HEK293T (cell line): ENCODE measurements at regions not wholly inside any gene's neighbourhood (a gene's known extent, or its start where the extent isn't known, plus 50 kb on each side); places are given as distances from the start of the nearest gene placed in this dataset.

Experiments used
- ARNT ChIP-seq: fragments of 450-650 bp; IDR thresholded peaks from 2 replicates; pipeline ENCODE4 v1.6.1; 2017; ENCODE audit warnings: mild to moderate bottlenecking
- BHLHE40 ChIP-seq: fragments of 450-650 bp; IDR thresholded peaks from 2 replicates; pipeline ENCODE4 v1.6.1; 2016; ENCODE audit warnings: mild to moderate bottlenecking, moderate library complexity, borderline replicate concordance
- ELF4 ChIP-seq: fragments of 450-650 bp; IDR thresholded peaks from 2 replicates; pipeline ENCODE4 v1.6.1; 2017; ENCODE audit warnings: antibody characterized with exemption
- FOXA1 ChIP-seq: fragments of 450-650 bp; IDR thresholded peaks from 2 replicates; pipeline ENCODE4 v1.6.1; 2016; ENCODE audit warnings: mild to moderate bottlenecking
- FOXK2 ChIP-seq: fragments of 450-650 bp; IDR thresholded peaks from 2 replicates; pipeline ENCODE4 v1.6.1; 2016; ENCODE audit warnings: mild to moderate bottlenecking
- FOXM1 ChIP-seq: fragments of 450-650 bp; IDR thresholded peaks from 2 replicates; pipeline ENCODE4 v1.6.1; 2017; ENCODE audit warnings: mild to moderate bottlenecking, borderline replicate concordance
- HDGF ChIP-seq: fragments of 450-650 bp; IDR thresholded peaks from 2 replicates; pipeline ENCODE4 v1.6.1; 2017; ENCODE audit warnings: antibody characterized with exemption, borderline replicate concordance
- L3MBTL2 ChIP-seq: fragments of 450-650 bp; conservative IDR thresholded peaks from 2 replicates; pipeline ENCODE4 v1.6.1; 2016; ENCODE audit warnings: mild to moderate bottlenecking
- ZNF384 ChIP-seq: fragments of 450-650 bp; IDR thresholded peaks from 2 replicates; pipeline ENCODE4 v1.6.1; 2016

- no peak for TF ChIP-seq BHLHE40
- no peak for TF ChIP-seq FOXM1
- no peak for TF ChIP-seq ELF4
- TF ChIP-seq ZNF384: no peak
- TF ChIP-seq FOXK2: no peak
- TF ChIP-seq HDGF: no peak
- no peak for TF ChIP-seq ARNT
- no peak for TF ChIP-seq L3MBTL2
- no peak for TF ChIP-seq FOXA1
Observed at GRCh38 chr11:92002568-92002967, 222.1 kb upstream of the FAT3 start.
